IPS-18a (cell line): ENCODE measurements at regions not wholly inside any gene's neighbourhood (a gene's known extent, or its start where the extent isn't known, plus 50 kb on each side); places are given as distances from the start of the nearest gene placed in this dataset.
"Not testable (repeated sequence)": the region's sequence is repeated elsewhere in the genome, so short reads cannot be mapped to it uniquely, and the experiment has no call there.

ENCODE experiments used
- H3K27ac ChIP-seq: one replicate; pipeline ENCODE4 v1.5.1; 2013; ENCODE audit warnings: low read length
- H3K27me3 ChIP-seq: one replicate; pipeline ENCODE4 v1.6.1; 2013; ENCODE audit warnings: mild to moderate bottlenecking, low read length; ENCODE audit not compliant: control insufficient read depth, insufficient read depth
- H3K36me3 ChIP-seq: one replicate; pipeline ENCODE4 v1.6.1; 2013; ENCODE audit warnings: low read depth, low read length; ENCODE audit not compliant: control insufficient read depth
- H3K4me1 ChIP-seq: one replicate; pipeline ENCODE4 v1.6.1; 2013; ENCODE audit warnings: low read depth, low read length; ENCODE audit not compliant: control insufficient read depth
- H3K4me3 ChIP-seq: one replicate; pipeline ENCODE4 v1.5.1; 2013; ENCODE audit warnings: low read length
- H3K9ac ChIP-seq: one replicate; pipeline ENCODE4 v1.6.1; 2013; ENCODE audit warnings: mild to moderate bottlenecking, low read length, moderate library complexity
- H3K9me3 ChIP-seq: one replicate; pipeline ENCODE4 v1.6.1; 2013; ENCODE audit warnings: low read depth, low read length; ENCODE audit not compliant: control insufficient read depth

DNA sequence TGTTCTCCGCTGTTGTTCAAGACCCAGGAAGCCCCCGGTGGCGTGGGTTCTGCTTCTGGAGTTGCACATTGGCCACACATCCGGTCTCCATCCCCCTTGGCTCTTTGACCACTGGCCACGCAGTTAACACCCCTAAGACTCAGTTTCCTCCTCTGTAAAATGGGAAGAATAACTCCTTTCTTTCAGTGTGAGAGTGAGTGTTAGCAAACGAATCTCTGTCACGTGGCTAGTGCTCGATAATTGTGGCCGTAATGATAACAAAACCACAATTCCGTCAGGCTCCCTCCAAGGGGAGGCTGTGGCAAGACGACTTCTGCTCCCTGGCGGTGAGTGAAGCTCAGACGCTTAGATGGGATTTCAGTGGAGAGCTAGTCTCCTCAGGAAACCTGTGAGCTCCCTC is 315.2 kb upstream of the B3GAT1 start:
- Histone ChIP-seq H3K4me1 (peaks cover 35% of the 10 kb centered on the region), H3K36me3 (no peaks in the 10 kb centered on the region), H3K9me3 (no peaks in the 10 kb centered on the region), H3K27ac (no peak overlapping the region), H3K27me3 (no peaks in the 10 kb centered on the region), H3K9ac (no peak overlapping the region), H3K4me3 (no peak overlapping the region)

DNA sequence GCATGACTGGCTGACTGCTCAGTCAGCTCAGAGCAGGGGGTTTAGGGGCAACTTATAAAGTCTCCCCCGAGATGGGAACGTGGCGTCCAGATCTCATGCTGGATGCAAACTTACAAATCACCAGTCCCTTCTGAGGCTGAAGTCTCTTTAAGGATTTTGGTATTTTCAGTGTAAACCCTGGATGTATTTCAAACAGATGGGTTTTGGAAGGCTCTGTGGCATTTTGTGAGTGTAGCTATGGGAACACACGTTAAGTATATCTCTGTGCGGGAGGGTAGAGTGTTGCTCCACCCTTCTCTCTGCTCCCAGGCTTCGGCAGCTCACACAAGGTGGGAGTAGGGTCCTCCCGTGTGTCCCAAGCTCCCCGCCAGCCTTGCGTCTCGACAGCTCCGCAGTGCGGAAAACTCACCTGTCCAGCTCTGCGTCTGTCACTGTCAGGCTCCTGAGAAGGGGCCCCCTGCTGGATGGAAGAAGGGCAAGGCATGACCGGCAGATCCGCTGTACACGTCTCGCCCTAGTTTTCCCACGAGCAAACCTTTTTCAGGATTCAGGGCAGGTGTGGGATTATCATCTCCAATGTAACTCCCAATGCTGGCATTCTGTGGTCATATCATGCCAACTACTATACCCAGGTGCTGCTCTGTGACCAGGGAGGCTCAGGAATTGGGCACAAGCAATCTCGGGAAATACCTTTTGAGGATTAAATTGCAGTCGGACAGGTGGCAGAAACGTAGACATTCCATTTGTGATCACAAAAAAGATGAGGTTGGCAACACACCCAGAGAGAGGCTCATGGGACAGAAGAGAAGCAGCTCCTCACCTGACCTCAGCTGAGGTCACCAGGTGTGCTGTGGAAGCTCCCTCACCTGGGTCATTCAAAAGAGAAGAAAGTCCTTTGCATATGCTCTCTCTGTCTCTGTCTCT is 313.9 kb upstream of the B3GAT1 start:
- Histone ChIP-seq H3K9ac (no peak overlapping the region), H3K9me3 (no peaks in the 10 kb centered on the region), H3K27me3 (no peaks in the 10 kb centered on the region), H3K4me1 (peaks cover 23% of the 10 kb centered on the region), H3K36me3 (no peaks in the 10 kb centered on the region), H3K4me3 (no peak overlapping the region), H3K27ac (no peak overlapping the region)

GRCh38 chr11:134725211-134725610 is 313.2 kb upstream of the B3GAT1 start:
- no peaks in the 10 kb centered on the region for H3K9me3 ChIP-seq

DNA sequence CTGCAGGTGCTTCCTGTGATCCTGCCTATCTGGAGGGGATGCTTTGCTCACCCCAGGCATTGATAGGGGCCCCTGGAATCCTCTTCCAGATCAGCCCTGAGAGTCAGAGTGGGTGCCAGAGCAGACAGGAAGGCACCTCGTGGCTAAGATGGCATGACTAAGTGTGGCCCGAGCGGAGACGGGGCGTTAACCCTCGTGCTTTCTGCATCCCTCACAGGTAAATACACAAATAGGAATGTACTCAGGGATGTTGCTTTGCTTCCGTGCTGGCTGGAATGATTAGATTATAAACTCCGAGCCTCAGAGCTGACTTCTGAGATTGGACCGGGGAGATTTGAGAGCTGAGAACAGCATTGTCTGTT is 312.7 kb upstream of the B3GAT1 start:
- Histone ChIP-seq H3K4me1 (peaks cover 11% of the 10 kb centered on the region), H3K4me3 (no peak overlapping the region), H3K27me3 (no peaks in the 10 kb centered on the region), H3K9me3 (no peaks in the 10 kb centered on the region), H3K9ac (no peak overlapping the region), H3K36me3 (no peaks in the 10 kb centered on the region), H3K27ac (no peak overlapping the region)

More at GRCh38 chr11:134725211-134725610, 313.2 kb upstream of the B3GAT1 start:
- no peak overlapping the region for H3K9ac ChIP-seq
- H3K4me3 ChIP-seq = no peak overlapping the region
- H3K27me3 ChIP-seq = no peaks in the 10 kb centered on the region
- no peak overlapping the region for H3K27ac ChIP-seq
- peaks cover 15% of the 10 kb centered on the region for H3K4me1 ChIP-seq
- H3K36me3 ChIP-seq = no peaks in the 10 kb centered on the region

- H3K4me3 ChIP-seq = no peak overlapping the region
Measured at GRCh38 chr11:134724106-134724778, 312.2 kb upstream of the B3GAT1 start.

GRCh38 chr11:134720691-134721070 is 308.6 kb upstream of the B3GAT1 start:
- not testable (repeated sequence) for H3K27ac ChIP-seq, H3K9ac ChIP-seq, H3K4me1 ChIP-seq, H3K27me3 ChIP-seq, H3K9me3 ChIP-seq, H3K4me3 ChIP-seq, H3K36me3 ChIP-seq

More at GRCh38 chr11:134724106-134724778, 312.2 kb upstream of the B3GAT1 start:
- Histone ChIP-seq H3K36me3 (no peaks in the 10 kb centered on the region), H3K27ac (no peak overlapping the region), H3K9ac (no peak overlapping the region), H3K4me1 (peaks cover 10% of the 10 kb centered on the region), H3K9me3 (no peaks in the 10 kb centered on the region), H3K27me3 (no peaks in the 10 kb centered on the region)

GRCh38 chr11:134719940-134720690 is 308.1 kb upstream of the B3GAT1 start:
- H3K4me3 ChIP-seq, H3K9me3 ChIP-seq, H3K27ac ChIP-seq, H3K27me3 ChIP-seq, H3K9ac ChIP-seq, H3K36me3 ChIP-seq, H3K4me1 ChIP-seq: not testable (repeated sequence)

GRCh38 chr11:134719397-134719796 is 307.4 kb upstream of the B3GAT1 start:
- Histone ChIP-seq H3K27me3 (no peaks in the 10 kb centered on the region), H3K36me3 (no peaks in the 10 kb centered on the region), H3K27ac (no peak overlapping the region), H3K9ac (no peak overlapping the region), H3K4me1 (no peaks in the 10 kb centered on the region), H3K4me3 (no peak overlapping the region), H3K9me3 (no peaks in the 10 kb centered on the region)

- no peaks in the 10 kb centered on the region for H3K9me3 ChIP-seq
- H3K4me3 ChIP-seq = no peak overlapping the region
- H3K27ac ChIP-seq = no peak overlapping the region
- H3K4me1 ChIP-seq = no peaks in the 10 kb centered on the region
- no peaks in the 10 kb centered on the region for H3K27me3 ChIP-seq
- no peak overlapping the region for H3K9ac ChIP-seq
- H3K36me3 ChIP-seq = no peaks in the 10 kb centered on the region
Measured at GRCh38 chr11:134716582-134716981, 304.5 kb upstream of the B3GAT1 start.

GRCh38 chr11:134714021-134714656 is 302.1 kb upstream of the B3GAT1 start:
- Histone ChIP-seq H3K27me3 (no peaks in the 10 kb centered on the region), H3K4me1 (no peaks in the 10 kb centered on the region), H3K27ac (no peak overlapping the region), H3K9ac (no peak overlapping the region), H3K4me3 (no peak overlapping the region), H3K9me3 (no peaks in the 10 kb centered on the region), H3K36me3 (no peaks in the 10 kb centered on the region)
